ENCODE measurements at regions not wholly inside any gene's neighbourhood (a gene's known extent, or its start where the extent isn't known, plus 50 kb on each side); places are given as distances from the start of the nearest gene placed in this dataset.

- DNase-seq (ENCODE audit: low spot score), result no peak
These were observed 87.1 kb upstream of the SLITRK3 start for GRCh38 chr3:165283328-165283727.

GRCh38 chr3:165279471-165279870 lies 83.3 kb upstream of the SLITRK3 start:
- DNase-seq (ENCODE audit: low spot score), result peak; percentile 58

DNA sequence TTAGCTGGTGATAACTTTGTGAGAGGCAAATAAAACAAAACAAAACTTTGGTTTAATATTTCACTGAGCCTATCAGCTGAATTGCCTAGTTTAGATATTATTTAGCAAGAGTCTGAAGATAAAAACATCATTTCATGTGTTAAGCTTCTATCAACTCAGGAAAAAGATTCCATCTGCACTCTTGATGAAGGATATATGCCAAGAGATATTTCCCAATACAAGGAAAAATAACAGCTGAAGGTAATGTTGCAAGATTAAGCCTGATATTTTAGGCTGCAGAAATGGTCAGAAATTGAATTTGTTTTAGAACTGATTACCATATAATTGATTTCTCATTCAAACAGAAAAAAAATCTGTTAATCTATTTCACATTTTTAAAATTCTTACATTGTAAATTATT lies 77.2 kb upstream of the SLITRK3 start:
- no peak for DNase-seq (ENCODE audit: low spot score)

DNA sequence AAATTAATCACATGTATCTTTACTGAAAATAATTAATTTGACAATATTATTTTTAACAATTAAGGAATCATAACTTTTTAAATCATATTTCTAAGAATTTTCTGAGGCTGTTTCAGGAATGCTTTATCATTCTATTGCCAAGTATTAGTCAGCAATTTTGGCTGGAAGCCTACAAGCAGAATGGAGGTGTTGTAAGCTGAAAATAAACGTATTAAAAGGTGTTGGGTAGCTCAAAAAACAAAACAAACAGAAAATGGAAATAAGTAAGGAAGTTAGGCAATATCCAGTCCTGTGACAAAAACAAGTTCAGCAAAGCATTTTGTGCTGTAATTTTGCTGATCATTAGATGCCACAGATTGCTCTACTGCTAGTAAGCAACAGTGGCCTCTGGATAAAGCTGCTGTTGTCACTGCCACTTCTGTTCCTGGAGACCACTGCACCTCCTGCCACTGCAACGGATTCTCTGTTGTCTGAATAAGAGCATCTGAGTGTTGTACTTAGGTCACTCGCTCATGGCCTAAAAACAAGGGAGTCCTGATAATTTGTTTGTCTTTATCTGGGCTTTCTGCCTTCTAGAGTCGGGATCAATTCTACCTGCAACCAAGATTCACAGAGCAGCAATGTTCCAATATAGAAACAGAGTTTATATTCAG lies 63.5 kb upstream of the SLITRK3 start:
- peak; percentile 10 for DNase-seq (ENCODE audit: low spot score)

DNA sequence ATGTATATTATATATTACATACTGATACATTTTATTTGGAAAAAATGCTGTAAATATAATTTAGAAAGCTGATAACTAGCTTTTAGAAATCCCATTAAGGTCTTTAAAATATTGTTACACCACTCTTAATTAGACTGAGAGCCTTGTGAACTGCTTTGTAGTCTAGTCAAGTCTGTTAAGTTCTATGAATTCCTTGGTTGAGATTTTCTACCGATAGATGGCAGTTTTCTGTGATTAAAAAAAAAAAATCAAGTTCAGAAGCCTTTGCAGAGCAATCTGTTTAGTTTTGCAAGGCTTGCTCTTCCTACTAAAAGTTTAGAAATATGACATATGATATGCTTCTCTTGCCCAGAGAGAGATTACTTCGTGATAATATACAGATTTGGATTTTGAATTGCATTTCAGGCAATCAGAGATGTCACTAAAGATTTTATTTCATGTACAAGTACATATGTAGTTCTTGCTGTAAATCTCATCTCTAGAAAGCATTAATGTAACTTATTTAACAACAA lies 60.4 kb upstream of the SLITRK3 start:
- DNase-seq (ENCODE audit: low spot score), result no peak

DNA sequence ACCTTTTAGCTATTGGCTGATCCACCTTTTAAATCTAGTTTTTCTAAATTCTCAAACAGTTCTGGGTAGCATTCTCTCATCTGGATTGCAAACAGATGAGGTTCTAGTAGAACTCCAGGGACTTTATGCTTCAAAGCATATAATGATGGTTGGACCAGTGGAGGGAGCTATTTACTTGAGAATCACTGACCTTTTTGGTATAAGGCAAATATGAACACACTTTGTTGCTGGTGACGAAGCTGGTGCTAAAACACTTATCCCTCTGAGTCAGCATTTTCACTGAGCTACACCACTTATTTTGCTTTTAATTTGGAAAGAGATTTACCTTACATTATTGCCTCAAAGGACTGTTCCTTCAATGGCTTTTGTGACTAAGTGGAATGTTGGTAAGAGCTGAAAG lies 58.6 kb upstream of the SLITRK3 start:
- peak; percentile 65 for DNase-seq (ENCODE audit: low spot score)
